ENCODE measurements at regions not wholly inside any gene's neighbourhood (a gene's known extent, or its start where the extent isn't known, plus 50 kb on each side); places are given as distances from the start of the nearest gene placed in this dataset.

DNA sequence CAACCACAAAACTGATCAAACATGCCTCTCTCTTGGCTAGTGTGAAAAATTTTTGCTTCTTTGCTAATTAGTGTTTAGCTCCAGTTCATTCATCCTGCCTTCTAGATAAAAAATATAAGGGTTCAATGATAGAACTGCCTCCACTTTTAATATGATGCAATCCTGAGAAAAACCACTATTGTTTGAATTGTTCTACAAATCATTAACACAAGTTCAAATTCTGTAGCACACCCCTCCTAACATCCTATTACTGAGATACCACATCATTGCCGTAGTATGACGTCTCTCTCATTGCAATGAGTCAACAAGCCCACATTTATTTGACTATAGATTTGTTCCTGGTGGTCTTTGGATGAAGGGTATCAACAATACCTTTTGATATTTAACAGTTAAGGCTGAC lies 365.8 kb upstream of the OPRM1 start:
- TF ChIP-seq, protein P1, sequence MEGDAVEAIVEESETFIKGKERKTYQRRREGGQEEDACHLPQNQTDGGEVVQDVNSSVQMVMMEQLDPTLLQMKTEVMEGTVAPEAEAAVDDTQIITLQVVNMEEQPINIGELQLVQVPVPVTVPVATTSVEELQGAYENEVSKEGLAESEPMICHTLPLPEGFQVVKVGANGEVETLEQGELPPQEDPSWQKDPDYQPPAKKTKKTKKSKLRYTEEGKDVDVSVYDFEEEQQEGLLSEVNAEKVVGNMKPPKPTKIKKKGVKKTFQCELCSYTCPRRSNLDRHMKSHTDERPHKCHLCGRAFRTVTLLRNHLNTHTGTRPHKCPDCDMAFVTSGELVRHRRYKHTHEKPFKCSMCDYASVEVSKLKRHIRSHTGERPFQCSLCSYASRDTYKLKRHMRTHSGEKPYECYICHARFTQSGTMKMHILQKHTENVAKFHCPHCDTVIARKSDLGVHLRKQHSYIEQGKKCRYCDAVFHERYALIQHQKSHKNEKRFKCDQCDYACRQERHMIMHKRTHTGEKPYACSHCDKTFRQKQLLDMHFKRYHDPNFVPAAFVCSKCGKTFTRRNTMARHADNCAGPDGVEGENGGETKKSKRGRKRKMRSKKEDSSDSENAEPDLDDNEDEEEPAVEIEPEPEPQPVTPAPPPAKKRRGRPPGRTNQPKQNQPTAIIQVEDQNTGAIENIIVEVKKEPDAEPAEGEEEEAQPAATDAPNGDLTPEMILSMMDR (IDR thresholded peaks at IDR 0.05), result no peak
- TF ChIP-seq EZH2 (IDR thresholded peaks at IDR 0.05; ENCODE audit: borderline replicate concordance, insufficient read depth, low read depth, low read length, poor library complexity, severe bottlenecking), result no peak
